NCI-H345 treated with DMSO at 0.1 percent for 48 hours (cell line): ENCODE measurements at regions not wholly inside any gene's neighbourhood (a gene's known extent, or its start where the extent isn't known, plus 50 kb on each side); places are given as distances from the start of the nearest gene placed in this dataset.
"Not testable (repeated sequence)": the region's sequence is repeated elsewhere in the genome, so short reads cannot be mapped to it uniquely, and the experiment has no call there.

Source experiments
- DNase-seq: peaks from one replicate; lab custom pipeline; 2025; ENCODE audit not compliant: unreplicated experiment; lab: John Stamatoyannopoulos, UW

DNA sequence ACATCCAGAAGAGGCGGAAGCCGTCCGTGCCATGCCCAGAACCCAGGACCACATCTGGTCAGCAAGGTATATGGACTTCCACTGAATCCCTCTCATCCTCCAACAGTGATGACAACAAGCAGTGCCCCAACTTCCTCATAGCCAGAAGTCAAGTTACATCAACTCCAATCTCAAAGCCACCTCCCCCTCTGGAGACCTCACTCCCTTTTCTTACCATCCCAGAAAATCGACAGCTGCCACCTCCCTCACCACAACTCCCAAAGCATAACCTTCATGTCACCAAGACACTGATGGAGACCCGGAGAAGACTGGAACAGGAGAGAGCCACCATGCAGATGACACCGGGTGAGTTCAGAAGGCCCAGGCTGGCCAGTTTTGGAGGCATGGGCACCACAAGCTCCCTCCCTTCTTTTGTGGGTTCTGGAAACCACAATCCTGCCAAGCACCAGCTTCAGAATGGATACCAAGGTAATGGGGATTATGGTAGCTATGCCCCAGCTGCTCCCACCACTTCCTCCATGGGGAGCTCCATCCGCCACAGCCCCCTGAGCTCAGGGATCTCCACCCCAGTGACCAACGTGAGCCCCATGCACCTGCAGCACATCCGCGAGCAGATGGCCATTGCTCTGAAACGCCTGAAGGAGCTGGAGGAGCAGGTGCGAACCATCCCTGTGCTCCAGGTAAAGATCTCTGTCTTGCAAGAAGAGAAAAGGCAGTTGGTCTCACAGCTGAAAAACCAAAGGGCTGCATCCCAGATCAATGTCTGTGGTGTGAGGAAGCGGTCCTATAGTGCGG lies 130.3 kb upstream of the DMRT1 start:
- DNase-seq: no peak

GRCh38 chr9:711761-712553 lies 129.5 kb upstream of the DMRT1 start:
- DNase-seq: no peak

DNA sequence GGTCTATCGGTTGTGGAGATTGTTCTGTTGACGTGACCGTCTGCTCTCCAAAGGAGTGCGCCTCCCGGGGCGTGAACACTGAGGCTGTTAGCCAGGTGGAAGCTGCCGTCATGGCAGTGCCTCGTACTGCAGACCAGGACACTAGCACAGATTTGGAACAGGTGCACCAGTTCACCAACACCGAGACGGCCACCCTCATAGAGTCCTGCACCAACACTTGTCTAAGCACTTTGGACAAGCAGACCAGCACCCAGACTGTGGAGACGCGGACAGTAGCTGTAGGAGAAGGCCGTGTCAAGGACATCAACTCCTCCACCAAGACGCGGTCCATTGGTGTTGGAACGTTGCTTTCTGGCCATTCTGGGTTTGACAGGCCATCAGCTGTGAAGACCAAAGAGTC lies 128.9 kb upstream of the DMRT1 start:
- DNase-seq: no peak

DNA sequence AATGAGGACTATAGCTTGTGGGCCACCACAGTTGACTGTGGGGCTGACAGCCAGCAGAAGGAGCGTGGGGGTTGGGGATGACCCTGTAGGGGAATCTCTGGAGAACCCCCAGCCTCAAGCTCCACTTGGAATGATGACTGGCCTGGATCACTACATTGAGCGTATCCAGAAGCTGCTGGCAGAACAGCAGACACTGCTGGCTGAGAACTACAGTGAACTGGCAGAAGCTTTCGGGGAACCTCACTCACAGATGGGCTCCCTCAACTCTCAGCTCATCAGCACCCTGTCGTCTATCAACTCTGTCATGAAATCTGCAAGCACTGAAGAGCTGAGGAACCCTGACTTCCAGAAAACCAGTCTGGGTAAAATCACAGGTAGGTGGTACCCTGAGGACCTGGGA lies 128.4 kb upstream of the DMRT1 start:
- DNase-seq: no peak

- no peak for DNase-seq
Observed at GRCh38 chr9:714675-715074, 126.8 kb upstream of the DMRT1 start.

DNA sequence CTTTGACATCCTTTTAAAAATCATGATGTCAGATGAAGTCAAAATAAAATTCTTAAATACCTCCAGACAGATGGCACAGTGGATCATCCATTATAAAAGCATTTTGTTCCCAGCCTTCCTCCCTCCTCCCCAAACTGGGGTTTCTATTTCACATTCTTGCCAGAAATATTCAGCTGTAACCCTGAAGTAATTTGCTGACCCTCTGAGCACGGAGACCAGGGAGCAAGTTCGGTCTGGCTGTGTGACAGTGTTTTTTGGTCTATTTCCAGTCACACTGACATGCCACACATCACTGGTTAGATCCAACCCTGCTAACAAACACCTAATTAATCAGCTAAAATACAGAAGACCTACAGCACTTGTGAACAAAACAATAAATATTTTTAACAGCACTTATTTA lies 126.2 kb upstream of the DMRT1 start:
- DNase-seq: no peak

DNA sequence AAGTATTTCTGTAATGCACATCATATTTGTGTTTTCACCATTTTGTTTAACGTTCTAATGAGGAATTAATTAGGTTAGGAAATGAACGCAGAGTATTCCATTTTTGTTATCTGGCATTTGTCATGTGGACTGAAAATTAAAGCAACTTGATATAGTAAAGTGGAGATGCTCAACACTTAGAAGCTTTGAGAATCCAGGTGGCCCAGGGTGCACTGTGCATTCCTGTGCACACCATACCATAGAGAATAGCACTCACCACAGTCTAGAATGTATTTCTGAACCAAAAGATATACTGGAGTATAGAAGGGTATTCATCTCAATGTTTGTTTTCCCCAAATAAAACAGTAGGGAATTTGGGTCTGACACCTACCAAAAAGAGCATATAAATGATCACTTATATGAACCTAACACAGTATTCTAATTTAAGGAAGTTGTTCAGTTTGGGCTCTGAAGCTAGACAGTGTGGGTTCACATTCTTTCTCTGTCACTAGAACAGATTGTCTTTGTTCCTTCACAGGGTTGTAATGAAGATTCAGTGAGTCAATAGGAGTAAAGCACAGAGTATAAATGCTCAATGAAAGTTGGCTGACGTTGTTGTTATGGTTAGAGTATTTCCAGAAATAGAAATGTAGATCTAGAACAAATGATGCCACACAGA lies 125.6 kb upstream of the DMRT1 start:
- DNase-seq: no peak

GRCh38 chr9:717722-718121 lies 123.8 kb upstream of the DMRT1 start:
- no peak for DNase-seq

DNA sequence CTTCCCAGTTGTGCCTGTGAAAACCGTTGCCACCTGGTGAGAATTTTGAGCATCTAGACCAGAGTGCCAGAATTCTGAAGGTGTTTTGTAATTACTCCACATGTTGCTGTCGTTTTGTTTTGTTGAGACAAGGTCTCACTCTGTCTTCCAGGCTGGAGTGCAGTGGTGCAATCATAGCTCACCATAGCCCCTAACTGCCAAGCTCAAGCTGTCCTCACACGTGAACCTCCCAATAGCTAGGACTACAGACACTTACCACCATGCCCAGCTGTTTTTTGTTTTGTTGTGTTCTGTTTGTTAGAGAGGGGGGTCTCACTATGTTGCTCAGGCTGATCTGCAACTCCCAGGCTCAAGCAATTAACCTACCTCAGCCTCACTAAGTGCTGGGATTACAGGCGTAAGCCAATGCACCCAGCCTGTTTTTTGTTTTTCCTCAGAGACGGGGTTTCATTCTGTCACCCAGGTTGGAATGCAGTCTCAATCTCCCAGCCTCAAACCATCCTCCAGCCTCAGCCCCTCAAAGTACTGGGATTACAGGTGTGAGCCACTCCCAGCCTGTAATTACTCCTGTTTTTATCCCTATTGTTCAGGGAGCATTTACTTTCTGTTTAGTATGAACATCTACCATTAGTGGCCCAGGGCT lies 121.1 kb upstream of the DMRT1 start:
- DNase-seq: no peak

DNA sequence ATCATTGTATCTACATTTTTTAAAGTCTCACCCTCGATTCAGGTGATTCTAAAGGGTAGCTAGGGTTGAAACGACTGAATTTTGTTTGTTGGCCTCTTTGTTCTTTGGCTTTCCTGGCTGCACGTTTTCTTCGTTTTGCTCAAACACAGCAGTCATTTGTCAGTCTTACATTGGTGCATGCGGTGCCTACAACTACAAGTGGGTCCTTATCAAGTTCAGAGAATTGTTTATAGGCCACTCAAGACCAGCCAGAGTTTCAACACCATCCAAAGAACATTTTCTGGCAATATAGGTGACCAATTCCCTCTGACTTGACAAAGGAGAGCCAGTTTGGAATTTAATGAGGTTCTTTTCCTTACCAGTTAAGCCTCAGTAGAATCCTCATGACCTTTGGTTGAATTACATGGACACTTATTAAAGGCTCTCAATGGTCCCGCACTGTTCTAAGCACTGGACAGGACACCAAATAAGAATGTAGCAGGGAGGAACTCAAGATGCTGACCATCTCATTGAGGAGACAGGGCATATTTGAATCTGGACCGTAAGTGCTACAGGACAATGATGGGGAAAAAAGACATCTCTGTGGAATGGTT lies 119.0 kb upstream of the DMRT1 start:
- DNase-seq: no peak

DNA sequence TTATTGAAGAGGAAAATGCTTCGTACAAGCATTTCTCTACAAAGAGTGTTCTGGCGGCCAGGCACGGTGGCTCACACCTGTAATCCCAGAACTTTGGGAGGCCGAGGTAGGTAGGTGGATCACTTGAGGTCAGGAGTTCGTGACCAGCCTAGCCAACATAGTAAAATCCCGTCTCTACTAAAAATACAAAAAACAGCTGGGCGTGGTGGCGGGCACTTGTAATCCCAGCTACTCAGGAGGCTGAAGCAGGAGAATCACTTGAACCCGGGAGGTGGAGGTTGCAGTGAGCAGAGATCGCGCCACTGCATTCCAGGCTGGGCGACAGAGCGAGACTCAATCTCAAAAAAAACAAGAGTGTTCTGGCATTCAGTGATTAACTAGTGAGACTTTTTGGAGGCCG lies 117.0 kb upstream of the DMRT1 start:
- DNase-seq: not testable (repeated sequence)

DNA sequence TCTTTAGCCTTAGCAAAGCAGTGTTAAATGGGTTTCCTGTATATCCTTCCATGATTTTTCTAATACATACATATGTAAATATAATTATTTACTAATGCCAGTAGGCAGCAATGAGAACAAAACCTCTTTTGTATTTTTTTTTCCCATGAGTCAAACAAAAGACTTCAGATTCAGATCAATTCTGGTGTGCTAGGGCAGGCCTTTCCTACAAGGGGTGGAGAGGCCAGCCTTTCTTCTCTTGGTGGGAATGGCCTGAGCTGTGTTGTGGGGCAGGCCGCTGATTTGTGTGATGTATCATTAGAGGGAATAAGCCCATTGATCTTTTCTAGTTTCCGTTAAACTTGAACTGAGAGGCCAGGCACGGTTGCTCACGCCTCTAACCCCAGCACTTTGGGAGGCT lies 115.5 kb upstream of the DMRT1 start:
- DNase-seq: no peak

DNA sequence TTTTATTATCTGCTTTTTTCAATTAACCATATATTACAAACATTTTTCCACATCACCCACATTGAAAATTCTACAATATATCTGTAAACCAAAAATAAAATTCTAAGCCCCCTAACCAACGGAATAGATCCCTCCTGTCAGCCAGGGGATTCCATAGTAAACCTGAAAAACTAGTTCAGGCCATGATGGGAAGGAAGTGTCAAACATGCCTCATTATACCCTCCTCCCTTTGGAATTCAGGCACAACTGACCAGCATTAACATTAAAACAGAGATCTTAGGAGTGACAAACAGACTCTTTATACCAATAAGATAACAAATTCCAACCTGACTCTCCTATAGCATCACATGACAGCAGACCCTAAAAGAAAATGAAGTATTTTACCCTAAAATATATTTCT lies 113.7 kb upstream of the DMRT1 start:
- DNase-seq: no peak

- DNase-seq: no peak
Observed at GRCh38 chr9:728535-728934, 113.0 kb upstream of the DMRT1 start.

DNA sequence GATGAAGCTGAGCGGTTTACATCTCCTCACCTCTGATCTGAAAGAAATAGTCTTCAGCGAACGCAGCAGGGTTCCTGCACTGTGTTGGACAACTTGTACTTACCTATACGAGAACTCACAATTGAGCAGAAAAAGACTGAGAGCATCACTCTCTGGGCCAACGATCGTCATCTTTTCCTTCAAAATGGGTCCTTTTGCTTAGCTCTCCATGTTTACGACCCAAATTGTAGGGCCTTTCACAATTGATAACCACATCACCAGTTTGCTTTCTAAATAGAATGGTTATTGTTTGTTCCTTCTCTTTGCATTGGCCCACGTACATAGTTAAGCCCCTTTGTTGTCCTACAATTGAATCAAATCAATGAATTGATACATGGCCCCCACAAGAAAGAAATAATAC lies 110.0 kb upstream of the DMRT1 start:
- no peak for DNase-seq

DNA sequence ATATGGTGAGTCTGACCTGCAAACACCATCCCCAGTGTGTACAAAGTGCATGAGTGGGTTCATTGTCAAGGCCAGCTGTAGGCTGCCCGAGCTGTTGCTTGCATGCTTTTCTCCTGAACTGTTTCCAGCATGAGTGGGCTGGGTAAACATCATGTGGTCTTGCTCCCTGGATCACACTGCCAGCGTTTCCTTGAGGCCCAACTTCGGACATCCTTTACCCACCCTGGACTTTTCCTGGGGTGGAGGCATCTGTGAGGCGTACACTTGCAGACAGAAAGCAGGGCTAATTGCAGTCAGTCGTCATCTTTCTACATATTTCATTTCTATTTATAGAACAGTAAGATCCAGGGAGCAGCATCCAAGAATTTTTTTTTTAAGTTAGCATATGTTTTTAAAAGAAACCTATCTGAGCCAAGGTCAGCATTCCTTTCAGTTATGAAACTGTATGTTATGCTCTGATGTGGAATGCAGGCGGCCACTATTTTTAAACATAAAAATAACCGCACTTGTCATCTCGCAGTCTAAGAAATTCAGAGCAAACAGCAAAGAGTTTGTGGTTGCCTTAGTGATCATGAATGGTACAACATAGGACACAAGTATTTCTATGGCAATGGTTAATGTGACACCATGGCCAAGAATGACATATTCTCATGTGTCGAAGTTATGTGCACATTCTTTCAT lies 106.5 kb upstream of the DMRT1 start:
- DNase-seq: no peak

GRCh38 chr9:737400-738120 lies 103.9 kb upstream of the DMRT1 start:
- no peak for DNase-seq

DNA sequence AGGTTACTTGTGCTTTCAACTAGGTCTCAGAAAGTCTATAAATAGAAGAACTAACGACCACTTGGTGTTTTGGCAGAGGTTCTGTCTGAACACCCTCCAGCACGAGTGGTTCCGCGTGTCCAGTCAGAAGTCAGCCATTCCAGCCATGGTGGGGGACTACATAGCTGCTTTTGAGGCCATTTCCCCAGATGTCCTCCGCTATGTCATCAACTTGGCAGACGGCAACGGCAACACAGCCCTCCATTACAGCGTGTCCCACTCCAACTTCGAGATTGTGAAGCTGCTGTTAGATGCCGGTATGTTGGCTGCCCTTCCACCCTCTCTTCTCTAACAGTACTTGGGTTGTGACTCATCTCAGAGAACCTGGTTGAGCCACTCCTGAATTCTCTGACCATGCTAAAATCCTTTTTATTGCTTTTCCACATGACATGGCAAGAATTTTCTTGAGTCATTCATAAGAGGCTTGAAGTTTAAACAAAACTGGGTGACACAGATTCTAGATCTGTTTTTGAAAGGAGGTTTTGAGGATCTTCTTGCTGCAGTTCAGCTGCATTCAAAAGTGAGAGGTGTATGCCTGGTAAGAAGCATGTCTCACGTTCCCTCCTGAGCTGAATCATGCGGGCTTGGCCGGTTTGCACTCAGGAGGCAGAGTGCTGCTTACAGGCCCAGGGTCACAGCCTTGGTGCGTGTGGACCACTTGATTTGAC lies 103.1 kb upstream of the DMRT1 start:
- no peak for DNase-seq

- DNase-seq: no peak
Observed at GRCh38 chr9:739362-739761, 102.1 kb upstream of the DMRT1 start.
